Esophagus squamous epithelium (tissue), 5 donors: ENCODE measurements at regions not wholly inside any gene's neighbourhood (a gene's known extent, or its start where the extent isn't known, plus 50 kb on each side); places are given as distances from the start of the nearest gene placed in this dataset.
A peak's percentile ranks its signal among the peaks of the same experiment; 100 is the strongest.

Experiments
- DNase-seq: peaks from one replicate; lab custom pipeline; 2025; lab: John Stamatoyannopoulos, UW
- H3K27ac ChIP-seq, 4 donors: fragments of 200-600 bp; sonication (generic); one replicate each; pipeline ENCODE4 v1.5.1; 2016 to 2019; ENCODE audit warnings: mild to moderate bottlenecking in 1 of 4
- H3K27me3 ChIP-seq, 4 donors: fragments of 200-600 bp; sonication (generic); 1 replicate in 3 of 4; 2 replicates in 1 of 4; pipeline versions ENCODE4 v1.5.1 to v1.6.0; 2017 to 2021; ENCODE audit warnings: antibody characterized with exemption in 1 of 4
- H3K36me3 ChIP-seq, 3 donors: fragments of 200-600 bp; sonication (generic); one replicate each; pipeline ENCODE4 v1.5.1; 2016 to 2019
- H3K4me1 ChIP-seq, 3 donors: fragments of 200-600 bp; sonication (generic); one replicate each; pipeline ENCODE4 v1.5.1; 2017 to 2019
- H3K4me3 ChIP-seq, 4 donors: fragments of 200-600 bp; sonication (generic); 1 replicate in 3 of 4; 2 replicates in 1 of 4; pipeline ENCODE4 v1.5.1; 2016 to 2019; ENCODE audit warnings: mild to moderate bottlenecking in 2 of 4, moderate library complexity in 1 of 4
- H3K9me3 ChIP-seq, 3 donors: fragments of 200-600 bp; sonication (generic); one replicate each; pipeline ENCODE4 v1.5.1; 2016 to 2019
- POLR2A ChIP-seq, 4 donors: fragments of 450-650 bp; IDR thresholded peaks; one replicate each; pipeline ENCODE4 v1.6.1; 2017; ENCODE audit warnings: antibody characterized with exemption in 4 of 4, mild to moderate bottlenecking in 4 of 4, moderate library complexity in 3 of 4
- WGBS, 2 donors: methylation state at CpG; one replicate each; pipeline ENCODE4 v1.1.5; 2018; 5-methylcytosine and 5-hydroxymethylcytosine counted together
- intact Hi-C: fragments of 100-400 bp; cut with DNase I; formaldehyde crosslinking; loops from one replicate; pipeline ENCODE4 v1.15.0; 2022
- TF ChIP-seq, protein P1 (sequence below), 6 experiments: fragments of 450-650 bp in 4 of 6; fragments of 200-600 bp in 2 of 6; sonication (generic) in 2 of 6; IDR thresholded peaks; one replicate each; pipeline ENCODE4 v1.5.1; 2016 to 2019; ENCODE audit warnings: antibody characterized with exemption in 6 of 6, mild to moderate bottlenecking in 4 of 6, moderate library complexity in 4 of 6
- donor health status: DM: yes; HTN: yes; CAD: no.

DNA sequence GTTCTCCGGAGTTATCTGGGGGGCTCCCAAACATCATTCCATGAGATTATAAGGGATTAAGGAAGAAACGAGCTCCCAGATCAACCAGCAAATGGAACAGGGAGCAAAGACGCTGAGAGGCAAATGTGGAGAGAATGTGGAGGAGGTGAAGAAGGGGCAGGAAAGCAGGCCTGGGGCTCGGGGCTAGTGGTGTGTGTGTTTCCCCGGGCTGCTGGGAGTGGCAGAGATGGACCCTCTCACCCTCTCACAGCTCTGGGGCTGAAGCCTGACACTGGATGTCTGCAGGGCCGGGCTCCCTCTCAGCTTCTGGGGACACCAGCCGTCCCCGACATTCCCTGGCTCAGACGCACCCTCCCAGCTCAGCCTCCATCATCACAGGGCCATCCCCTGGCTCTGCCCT is 212.6 kb downstream of the THBS2 start:
- H3K9me3 ChIP-seq = no peaks in the 10 kb centered on the region
- 82 to 94% methylated on average over 4 to 6 of the region's 9 CpGs for WGBS, 2 donors
- no peak for TF ChIP-seq POLR2A (IDR thresholded peaks at IDR 0.05)
- TF ChIP-seq, protein P1, sequence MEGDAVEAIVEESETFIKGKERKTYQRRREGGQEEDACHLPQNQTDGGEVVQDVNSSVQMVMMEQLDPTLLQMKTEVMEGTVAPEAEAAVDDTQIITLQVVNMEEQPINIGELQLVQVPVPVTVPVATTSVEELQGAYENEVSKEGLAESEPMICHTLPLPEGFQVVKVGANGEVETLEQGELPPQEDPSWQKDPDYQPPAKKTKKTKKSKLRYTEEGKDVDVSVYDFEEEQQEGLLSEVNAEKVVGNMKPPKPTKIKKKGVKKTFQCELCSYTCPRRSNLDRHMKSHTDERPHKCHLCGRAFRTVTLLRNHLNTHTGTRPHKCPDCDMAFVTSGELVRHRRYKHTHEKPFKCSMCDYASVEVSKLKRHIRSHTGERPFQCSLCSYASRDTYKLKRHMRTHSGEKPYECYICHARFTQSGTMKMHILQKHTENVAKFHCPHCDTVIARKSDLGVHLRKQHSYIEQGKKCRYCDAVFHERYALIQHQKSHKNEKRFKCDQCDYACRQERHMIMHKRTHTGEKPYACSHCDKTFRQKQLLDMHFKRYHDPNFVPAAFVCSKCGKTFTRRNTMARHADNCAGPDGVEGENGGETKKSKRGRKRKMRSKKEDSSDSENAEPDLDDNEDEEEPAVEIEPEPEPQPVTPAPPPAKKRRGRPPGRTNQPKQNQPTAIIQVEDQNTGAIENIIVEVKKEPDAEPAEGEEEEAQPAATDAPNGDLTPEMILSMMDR (IDR thresholded peaks at IDR 0.05) = no peak
- no peak overlapping the region for H3K27ac ChIP-seq
- no peak for DNase-seq
- peaks cover 0 to 14% (median 0%) of the 10 kb centered on the region in 3 donors for H3K4me1 ChIP-seq
- H3K4me3 ChIP-seq = no peak overlapping the region
- no peaks in the 10 kb centered on the region for H3K27me3 ChIP-seq
- intact Hi-C loops = no loop called here
- H3K36me3 ChIP-seq = no peaks in the 10 kb centered on the region

DNA sequence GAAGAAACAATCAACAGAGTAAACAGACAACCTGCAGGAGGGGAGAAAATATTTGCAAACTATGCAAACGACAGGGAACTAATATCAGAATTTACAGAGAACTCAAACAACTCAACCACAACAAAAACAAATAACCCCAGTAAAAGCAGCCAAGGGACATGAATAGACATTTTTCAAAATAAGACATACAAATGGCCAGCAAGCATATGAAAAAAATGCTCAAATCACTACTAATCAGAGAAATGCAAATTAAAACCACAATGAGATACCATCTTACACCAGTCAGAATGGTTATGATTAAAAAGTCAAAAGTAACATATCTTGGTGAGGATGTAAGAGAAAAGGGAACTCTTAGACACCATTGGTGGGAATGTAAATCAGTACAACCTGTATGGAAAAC is 215.0 kb downstream of the THBS2 start:
- WGBS, 2 donors = 41 to 42% methylated on average over 1 of the region's 1 CpG
- no peak for DNase-seq
- Histone ChIP-seq H3K27ac (no peak overlapping the region), H3K4me1 (peaks cover 0 to 8% (median 0%) of the 10 kb centered on the region in 3 donors), H3K36me3 (no peaks in the 10 kb centered on the region), H3K27me3 (no peaks in the 10 kb centered on the region), H3K9me3 (no peaks in the 10 kb centered on the region), H3K4me3 (no peak overlapping the region)
- intact Hi-C loops = no loop called here
- no peak for TF ChIP-seq POLR2A (IDR thresholded peaks at IDR 0.05)
- TF ChIP-seq, protein P1 (IDR thresholded peaks at IDR 0.05) = no peak

DNA sequence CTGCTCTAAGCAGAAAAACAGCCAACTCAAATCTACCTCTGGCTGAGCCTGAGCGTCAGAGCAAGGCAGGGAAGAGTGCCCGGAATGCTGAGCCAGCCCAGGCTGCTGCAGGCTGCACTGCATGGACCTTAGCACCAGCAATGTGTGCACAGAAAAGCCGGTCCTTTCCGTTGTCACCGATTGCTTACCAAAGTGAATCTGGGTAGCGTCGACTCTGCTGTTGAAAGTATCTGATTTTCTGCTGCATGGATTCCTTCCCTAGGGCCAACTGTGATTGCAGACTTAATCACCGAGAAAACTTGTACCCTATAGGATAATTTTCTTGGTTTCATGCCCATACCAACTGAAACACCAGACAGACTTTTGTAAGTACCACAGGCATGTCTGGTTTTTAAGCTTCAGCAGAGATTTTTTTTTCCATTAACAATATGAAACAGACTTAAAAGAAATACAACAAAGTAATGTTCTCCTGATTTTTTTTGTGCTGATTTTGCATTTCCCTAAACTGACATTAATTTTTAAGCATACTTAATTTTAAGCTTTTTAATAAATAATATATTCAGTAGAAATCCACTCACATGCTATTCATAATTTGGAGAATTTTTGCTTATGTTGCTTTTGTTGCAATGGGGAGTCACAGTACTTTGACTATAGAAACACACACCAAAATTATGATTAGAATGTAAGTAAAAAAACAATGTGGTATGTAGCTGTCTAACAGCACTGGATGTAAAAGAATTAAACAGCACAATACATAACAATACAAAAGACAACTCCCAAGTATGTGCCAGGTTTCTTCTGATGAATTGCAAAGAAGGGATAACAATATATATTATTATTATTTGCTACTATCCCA is 218.0 kb downstream of the THBS2 start:
- H3K9me3 ChIP-seq = no peaks in the 10 kb centered on the region
- TF ChIP-seq, protein P1 (IDR thresholded peaks at IDR 0.05) = no peak
- TF ChIP-seq POLR2A (IDR thresholded peaks at IDR 0.05) = no peak
- H3K27me3 ChIP-seq = no peaks in the 10 kb centered on the region
- peaks cover 0 to 8% (median 0%) of the 10 kb centered on the region in 3 donors for H3K4me1 ChIP-seq
- 35 to 36% methylated on average over 4 to 7 of the region's 8 CpGs for WGBS, 2 donors
- no peak overlapping the region for H3K4me3 ChIP-seq
- DNase-seq = no peak
- H3K36me3 ChIP-seq = no peaks in the 10 kb centered on the region
- intact Hi-C loops = no loop called here
- H3K27ac ChIP-seq = no peak overlapping the region

DNA sequence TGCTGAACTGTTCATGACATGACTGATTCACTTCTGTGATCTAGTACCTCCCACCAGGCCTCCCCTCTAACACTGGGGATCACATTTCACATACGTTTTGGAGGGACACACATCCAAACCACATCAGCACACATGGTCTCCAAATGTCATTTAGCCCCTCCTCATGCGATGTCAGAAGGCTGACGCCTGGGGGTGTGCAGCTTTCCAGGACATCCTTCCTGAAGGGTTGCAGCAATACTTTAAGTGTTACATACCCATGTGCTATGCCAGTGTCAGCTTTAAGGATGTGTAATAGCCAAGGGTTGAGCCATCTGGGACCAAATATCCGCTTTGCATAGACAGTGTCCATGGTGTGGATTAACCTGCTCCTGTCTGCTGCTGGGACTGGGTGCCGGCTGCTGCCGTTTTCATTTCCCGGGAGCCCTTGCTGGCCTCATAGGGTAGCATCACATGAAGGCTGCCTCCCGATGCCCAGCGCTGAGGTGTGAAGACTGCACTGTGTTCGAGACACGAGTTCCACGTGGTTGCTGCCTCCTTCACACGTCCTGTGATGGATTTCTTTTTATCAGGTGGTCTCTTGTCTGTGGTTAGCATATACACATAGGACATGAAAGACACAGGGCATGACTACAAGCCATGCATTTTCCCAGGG is 219.0 kb downstream of the THBS2 start:
- intact Hi-C loops = no loop called here
- peaks cover 0 to 8% (median 0%) of the 10 kb centered on the region in 3 donors for H3K4me1 ChIP-seq
- no peaks in the 10 kb centered on the region for H3K27me3 ChIP-seq
- no peaks in the 10 kb centered on the region for H3K36me3 ChIP-seq
- TF ChIP-seq, protein P1 (IDR thresholded peaks at IDR 0.05) = no peak
- TF ChIP-seq POLR2A (IDR thresholded peaks at IDR 0.05) = no peak
- DNase-seq = no peak
- no peaks in the 10 kb centered on the region for H3K9me3 ChIP-seq
- no peak overlapping the region for H3K4me3 ChIP-seq
- 86 to 100% methylated on average over 2 to 13 of the region's 13 CpGs for WGBS, 2 donors
- no peak overlapping the region for H3K27ac ChIP-seq

DNA sequence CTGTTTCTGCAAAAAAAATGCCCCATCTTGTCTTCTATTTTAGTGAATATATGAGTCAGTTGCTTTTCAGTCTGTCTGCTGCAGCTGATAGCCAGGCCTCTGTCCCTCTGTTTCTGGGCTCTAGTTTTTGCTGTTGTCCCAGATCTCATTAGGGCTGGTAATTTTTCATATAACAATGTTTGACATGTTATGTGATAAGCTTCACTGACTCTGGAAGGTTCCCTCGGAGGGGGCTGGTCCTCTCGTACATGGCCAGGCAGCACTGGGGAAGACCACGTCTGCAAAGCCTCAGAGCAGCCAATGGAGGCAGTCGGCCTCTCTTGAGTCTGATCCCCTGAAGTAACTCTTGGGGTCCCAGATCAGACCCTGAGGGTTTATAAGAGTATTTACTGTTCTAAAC is 223.8 kb downstream of the THBS2 start:
- H3K4me3 ChIP-seq = no peak overlapping the region
- no peaks in the 10 kb centered on the region for H3K27me3 ChIP-seq
- H3K4me1 ChIP-seq = peaks cover 0 to 4% (median 0%) of the 10 kb centered on the region in 3 donors
- WGBS, 2 donors = 51 to 77% methylated on average over 4 of the region's 4 CpGs
- peak overlapping the region in 1 of 4 donors; percentile 33 for H3K27ac ChIP-seq
- DNase-seq = no peak
- TF ChIP-seq POLR2A (IDR thresholded peaks at IDR 0.05) = no peak
- TF ChIP-seq, protein P1 (IDR thresholded peaks at IDR 0.05) = no peak
- no peaks in the 10 kb centered on the region for H3K36me3 ChIP-seq
- intact Hi-C loops = no loop called here
- H3K9me3 ChIP-seq = no peaks in the 10 kb centered on the region
